GM21825 (cell line): ENCODE measurements at regions not wholly inside any gene's neighbourhood (a gene's known extent, or its start where the extent isn't known, plus 50 kb on each side); places are given as distances from the start of the nearest gene placed in this dataset.

Experiments
- ATAC-seq: cut with Tn5 transposase; IDR thresholded peaks from one replicate; pipeline ENCODE4 v1.9.1; 2021; ENCODE audit warnings: mild to moderate bottlenecking, moderate library complexity; ENCODE audit not compliant: unreplicated experiment

DNA sequence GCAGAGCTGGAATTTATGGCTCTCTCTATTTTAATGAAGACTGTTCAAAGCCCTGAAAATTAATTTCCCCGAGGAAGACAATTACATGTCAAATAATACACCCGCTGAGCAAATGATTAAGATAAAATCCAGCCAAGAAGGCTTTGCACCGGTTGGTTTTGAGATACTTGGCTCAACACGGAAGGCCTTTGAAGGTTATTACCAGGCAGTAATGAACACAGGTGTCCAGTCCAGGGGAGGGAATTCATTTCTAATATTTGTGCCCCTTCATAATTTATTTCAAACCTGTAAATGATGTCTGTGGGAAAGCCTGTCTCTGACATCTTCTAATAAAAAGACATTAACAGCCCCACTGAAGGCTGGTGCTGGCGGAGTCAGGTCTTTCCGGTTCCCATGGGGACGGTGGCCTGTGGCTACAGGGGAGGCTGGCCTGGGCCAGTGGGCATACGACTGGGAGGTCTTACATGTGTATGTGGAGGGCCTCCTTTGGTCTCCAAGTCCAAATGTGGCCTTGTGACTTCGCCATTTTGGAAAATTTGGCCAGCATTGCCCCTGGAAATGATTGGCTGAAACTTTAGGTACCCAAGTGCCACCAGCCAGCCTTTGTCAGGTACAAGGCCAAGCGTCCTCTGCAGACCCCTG lies 49.9 kb upstream of the IQSEC1 start:
- no peak for ATAC-seq
